Gastrocnemius medialis (tissue), 4 donors: ENCODE measurements at regions not wholly inside any gene's neighbourhood (a gene's known extent, or its start where the extent isn't known, plus 50 kb on each side); places are given as distances from the start of the nearest gene placed in this dataset.

Experiments
- POLR2A ChIP-seq, 2 donors: fragments of 450-650 bp; IDR thresholded peaks; one replicate each; pipeline ENCODE4 v1.6.1; 2017; ENCODE audit warnings: antibody characterized with exemption in 2 of 2, mild to moderate bottlenecking in 2 of 2, moderate library complexity in 2 of 2
- TF ChIP-seq, protein P1 (sequence below), 5 experiments: fragments of 450-650 bp in 3 of 5; fragments of 200-600 bp in 2 of 5; sonication (generic) in 2 of 5; IDR thresholded peaks in 4 of 5; conservative IDR thresholded peaks in 1 of 5; 1 replicate in 4 of 5; 2 replicates in 1 of 5; pipeline ENCODE4 v1.5.1; 2016 to 2019; ENCODE audit warnings: antibody characterized with exemption in 5 of 5, mild to moderate bottlenecking in 3 of 5, moderate library complexity in 3 of 5

DNA sequence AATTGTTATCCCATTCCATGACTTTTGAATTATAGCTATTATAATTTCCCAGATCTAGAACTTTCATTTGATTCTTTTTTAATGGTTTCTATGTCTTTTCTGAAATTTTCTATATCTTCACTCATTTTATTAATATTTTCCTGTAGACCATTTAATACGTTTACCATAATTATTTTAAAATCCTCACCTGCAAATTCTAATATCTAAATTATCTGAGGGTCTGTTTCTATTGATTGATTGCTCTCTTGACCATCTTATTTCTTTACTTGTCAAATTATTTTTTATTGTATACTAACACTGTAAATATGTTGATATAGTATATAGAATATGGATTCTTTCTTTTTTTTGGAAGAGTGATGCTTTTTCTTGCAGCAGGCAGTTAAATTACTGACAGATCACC is 229.3 kb upstream of the CTBP2 start:
- no peak for TF ChIP-seq POLR2A (IDR thresholded peaks at IDR 0.05)
- TF ChIP-seq, protein P1, sequence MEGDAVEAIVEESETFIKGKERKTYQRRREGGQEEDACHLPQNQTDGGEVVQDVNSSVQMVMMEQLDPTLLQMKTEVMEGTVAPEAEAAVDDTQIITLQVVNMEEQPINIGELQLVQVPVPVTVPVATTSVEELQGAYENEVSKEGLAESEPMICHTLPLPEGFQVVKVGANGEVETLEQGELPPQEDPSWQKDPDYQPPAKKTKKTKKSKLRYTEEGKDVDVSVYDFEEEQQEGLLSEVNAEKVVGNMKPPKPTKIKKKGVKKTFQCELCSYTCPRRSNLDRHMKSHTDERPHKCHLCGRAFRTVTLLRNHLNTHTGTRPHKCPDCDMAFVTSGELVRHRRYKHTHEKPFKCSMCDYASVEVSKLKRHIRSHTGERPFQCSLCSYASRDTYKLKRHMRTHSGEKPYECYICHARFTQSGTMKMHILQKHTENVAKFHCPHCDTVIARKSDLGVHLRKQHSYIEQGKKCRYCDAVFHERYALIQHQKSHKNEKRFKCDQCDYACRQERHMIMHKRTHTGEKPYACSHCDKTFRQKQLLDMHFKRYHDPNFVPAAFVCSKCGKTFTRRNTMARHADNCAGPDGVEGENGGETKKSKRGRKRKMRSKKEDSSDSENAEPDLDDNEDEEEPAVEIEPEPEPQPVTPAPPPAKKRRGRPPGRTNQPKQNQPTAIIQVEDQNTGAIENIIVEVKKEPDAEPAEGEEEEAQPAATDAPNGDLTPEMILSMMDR (IDR thresholded peaks at IDR 0.05 in 4 of 5, conservative IDR thresholded peaks at IDR 0.05 in 1 of 5): no peak
